ENCODE measurements at regions not wholly inside any gene's neighbourhood (a gene's known extent, or its start where the extent isn't known, plus 50 kb on each side); places are given as distances from the start of the nearest gene placed in this dataset.

GRCh38 chr6:8644306-8644705 lies 209.0 kb upstream of the SLC35B3 start:
- no peak overlapping the region for H3K27ac ChIP-seq
- no peak for TF ChIP-seq CTCF (IDR thresholded peaks at IDR 0.05)

GRCh38 chr6:8642854-8643253 lies 207.5 kb upstream of the SLC35B3 start:
- ATAC-seq (no peak), DNase-seq (no peak)
- H3K4me3 ChIP-seq: no peak overlapping the region
- no peak for TF ChIP-seq CTCF (IDR thresholded peaks at IDR 0.05)
- intact Hi-C loops (cut with DNase I): no loop called here
- no peak overlapping the region for H3K27ac ChIP-seq
- no peaks in the 10 kb centered on the region for H3K36me3 ChIP-seq
- peaks cover 5% of the 10 kb centered on the region for H3K9me3 ChIP-seq
- H3K4me1 ChIP-seq: no peaks in the 10 kb centered on the region
- H3K27me3 ChIP-seq: no peaks in the 10 kb centered on the region

More at GRCh38 chr6:8644306-8644705, 209.0 kb upstream of the SLC35B3 start:
- ATAC-seq (no peak), DNase-seq (no peak)
- Histone ChIP-seq H3K36me3 (no peaks in the 10 kb centered on the region), H3K4me3 (no peak overlapping the region), H3K9me3 (peaks cover 5% of the 10 kb centered on the region), H3K4me1 (no peaks in the 10 kb centered on the region), H3K27me3 (no peaks in the 10 kb centered on the region)
- intact Hi-C loops (cut with DNase I): no loop called here

- TF ChIP-seq CTCF (IDR thresholded peaks at IDR 0.05): no peak
- Histone ChIP-seq H3K27me3 (no peaks in the 10 kb centered on the region), H3K27ac (no peak overlapping the region), H3K4me1 (no peaks in the 10 kb centered on the region), H3K4me3 (no peak overlapping the region), H3K36me3 (no peaks in the 10 kb centered on the region), H3K9me3 (peaks cover 5% of the 10 kb centered on the region)
- ATAC-seq: no peak
- no peak for DNase-seq
- intact Hi-C loops (cut with DNase I): no loop called here
Observed at GRCh38 chr6:8642131-8642530, 206.8 kb upstream of the SLC35B3 start.

GRCh38 chr6:8639928-8640649 lies 204.7 kb upstream of the SLC35B3 start:
- Histone ChIP-seq H3K9me3 (peaks cover 5% of the 10 kb centered on the region), H3K4me1 (no peaks in the 10 kb centered on the region), H3K36me3 (no peaks in the 10 kb centered on the region), H3K4me3 (no peak overlapping the region), H3K27ac (no peak overlapping the region), H3K27me3 (no peaks in the 10 kb centered on the region)
- intact Hi-C loops (cut with DNase I): no loop called here
- ATAC-seq (no peak), DNase-seq (no peak)
- no peak for TF ChIP-seq CTCF (IDR thresholded peaks at IDR 0.05)

- Histone ChIP-seq H3K27ac (no peak overlapping the region), H3K4me1 (no peaks in the 10 kb centered on the region), H3K27me3 (no peaks in the 10 kb centered on the region), H3K4me3 (no peak overlapping the region), H3K36me3 (no peaks in the 10 kb centered on the region), H3K9me3 (no peaks in the 10 kb centered on the region)
- DNase-seq (no peak), ATAC-seq (no peak)
- no peak for TF ChIP-seq CTCF (IDR thresholded peaks at IDR 0.05)
- intact Hi-C loops (cut with DNase I): no loop called here
Observed at GRCh38 chr6:8637896-8638597, 202.7 kb upstream of the SLC35B3 start.

Data from upper lobe of right lung (tissue), 1 donor.